Tibial nerve (tissue), 4 donors: ENCODE measurements at regions not wholly inside any gene's neighbourhood (a gene's known extent, or its start where the extent isn't known, plus 50 kb on each side); places are given as distances from the start of the nearest gene placed in this dataset.

ENCODE experiments used
- CTCF ChIP-seq, 5 experiments: fragments of 200-600 bp in 3 of 5; fragments of 450-650 bp in 2 of 5; sonication (generic) in 3 of 5; IDR thresholded peaks; one replicate each; pipeline ENCODE4 v1.5.1; 2016 to 2019; ENCODE audit warnings: antibody characterized with exemption in 5 of 5, mild to moderate bottlenecking in 3 of 5, moderate library complexity in 2 of 5
- EP300 ChIP-seq, 2 donors: sonication (generic); formaldehyde crosslinking; IDR thresholded peaks; one replicate each; pipeline ENCODE4 v1.6.1; 2017; ENCODE audit warnings: antibody characterized with exemption in 2 of 2, mild to moderate bottlenecking in 1 of 2

- no peak for TF ChIP-seq EP300 (IDR thresholded peaks at IDR 0.05)
- TF ChIP-seq CTCF (IDR thresholded peaks at IDR 0.05): no peak
Observed at GRCh38 chr12:115207216-115207915, 523.4 kb upstream of the TBX3 start.
